GM12875 (cell line): ENCODE measurements at regions not wholly inside any gene's neighbourhood (a gene's known extent, or its start where the extent isn't known, plus 50 kb on each side); places are given as distances from the start of the nearest gene placed in this dataset.
"Not testable (repeated sequence)": the region's sequence is repeated elsewhere in the genome, so short reads cannot be mapped to it uniquely, and the experiment has no call there.

Experiments used
- H3K4me3 ChIP-seq: one replicate; pipeline ENCODE4 v1.5.1; 2011; ENCODE audit warnings: low read depth, low read length, control low read depth
- TF ChIP-seq, protein P1 (sequence below): IDR thresholded peaks from 2 replicates; pipeline ENCODE4 v1.5.1; 2011; ENCODE audit warnings: low read depth, mild to moderate bottlenecking, control low read depth, inconsistent platforms, low read length, moderate library complexity, borderline replicate concordance; ENCODE audit not compliant: insufficient read depth

DNA sequence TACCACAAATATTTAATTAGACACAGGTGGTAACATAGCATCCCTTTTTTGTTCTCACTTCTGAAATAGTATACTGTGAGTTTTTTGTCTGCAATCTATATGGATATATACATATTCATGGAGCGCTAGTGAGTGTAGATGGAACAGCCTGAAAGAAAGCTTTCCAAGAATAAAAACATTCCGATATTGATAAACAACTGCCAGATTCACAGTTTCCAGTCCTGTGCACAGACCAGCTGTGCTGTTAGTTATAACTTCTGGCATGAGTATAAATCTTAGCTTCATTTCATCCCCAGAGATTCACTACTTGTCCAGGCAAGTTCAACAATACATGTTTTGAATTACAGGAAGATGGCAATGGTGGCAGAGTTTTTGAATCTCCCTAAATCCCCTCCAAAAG lies 467.1 kb upstream of the STEAP1 start:
- TF ChIP-seq, protein P1, sequence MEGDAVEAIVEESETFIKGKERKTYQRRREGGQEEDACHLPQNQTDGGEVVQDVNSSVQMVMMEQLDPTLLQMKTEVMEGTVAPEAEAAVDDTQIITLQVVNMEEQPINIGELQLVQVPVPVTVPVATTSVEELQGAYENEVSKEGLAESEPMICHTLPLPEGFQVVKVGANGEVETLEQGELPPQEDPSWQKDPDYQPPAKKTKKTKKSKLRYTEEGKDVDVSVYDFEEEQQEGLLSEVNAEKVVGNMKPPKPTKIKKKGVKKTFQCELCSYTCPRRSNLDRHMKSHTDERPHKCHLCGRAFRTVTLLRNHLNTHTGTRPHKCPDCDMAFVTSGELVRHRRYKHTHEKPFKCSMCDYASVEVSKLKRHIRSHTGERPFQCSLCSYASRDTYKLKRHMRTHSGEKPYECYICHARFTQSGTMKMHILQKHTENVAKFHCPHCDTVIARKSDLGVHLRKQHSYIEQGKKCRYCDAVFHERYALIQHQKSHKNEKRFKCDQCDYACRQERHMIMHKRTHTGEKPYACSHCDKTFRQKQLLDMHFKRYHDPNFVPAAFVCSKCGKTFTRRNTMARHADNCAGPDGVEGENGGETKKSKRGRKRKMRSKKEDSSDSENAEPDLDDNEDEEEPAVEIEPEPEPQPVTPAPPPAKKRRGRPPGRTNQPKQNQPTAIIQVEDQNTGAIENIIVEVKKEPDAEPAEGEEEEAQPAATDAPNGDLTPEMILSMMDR, result no peak
- no peak overlapping the region for H3K4me3 ChIP-seq

DNA sequence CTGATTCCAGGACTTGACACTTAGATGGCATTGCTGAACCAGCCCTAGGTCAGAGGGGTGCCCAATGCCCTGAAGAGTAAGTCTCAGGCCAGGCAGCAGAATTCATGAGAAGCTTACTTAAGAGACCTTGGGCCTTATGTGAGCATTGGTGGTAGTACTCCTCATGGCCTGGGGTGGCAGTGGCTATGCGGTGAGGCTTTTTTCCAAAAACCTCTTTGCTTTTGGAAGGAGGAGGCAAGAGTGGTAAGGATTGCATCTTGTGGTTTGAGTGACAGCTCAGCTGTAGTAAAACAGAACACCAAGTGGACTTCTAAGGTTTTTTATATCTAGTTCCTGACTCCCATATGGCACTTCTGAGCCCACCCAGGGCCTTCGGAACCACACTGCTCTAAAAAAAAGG lies 459.0 kb upstream of the STEAP1 start:
- TF ChIP-seq, protein P1, result no peak
- no peak overlapping the region for H3K4me3 ChIP-seq

GRCh38 chr7:89714131-89714530 lies 440.1 kb upstream of the STEAP1 start:
- H3K4me3 ChIP-seq, result no peak overlapping the region
- TF ChIP-seq, protein P1, result no peak

DNA sequence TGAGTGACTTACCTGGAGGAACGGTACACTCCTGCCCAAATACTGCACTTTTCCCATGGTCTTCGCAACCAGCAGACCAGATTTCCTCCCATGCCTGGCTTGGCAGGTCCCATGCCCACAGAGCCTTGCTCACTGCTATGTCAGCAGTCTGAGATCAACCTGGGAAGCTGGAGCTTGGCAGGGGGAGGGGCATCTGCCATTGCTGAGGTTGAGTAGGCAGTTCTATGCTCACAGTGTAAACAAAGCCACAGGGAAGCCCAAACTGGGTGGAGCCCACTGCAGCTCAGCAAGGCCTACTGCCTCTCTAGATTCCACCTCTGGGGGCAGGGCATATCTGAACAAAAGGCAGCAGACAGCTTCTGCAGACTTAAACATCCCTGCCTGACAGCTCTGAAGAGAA lies 435.3 kb upstream of the STEAP1 start:
- H3K4me3 ChIP-seq, result not testable (repeated sequence)

GRCh38 chr7:89728481-89728880 lies 425.8 kb upstream of the STEAP1 start:
- H3K4me3 ChIP-seq, result no peak overlapping the region
- TF ChIP-seq, protein P1, result no peak

- no peak overlapping the region for H3K4me3 ChIP-seq
These were observed 422.4 kb upstream of the STEAP1 start for GRCh38 chr7:89731751-89732445.

DNA sequence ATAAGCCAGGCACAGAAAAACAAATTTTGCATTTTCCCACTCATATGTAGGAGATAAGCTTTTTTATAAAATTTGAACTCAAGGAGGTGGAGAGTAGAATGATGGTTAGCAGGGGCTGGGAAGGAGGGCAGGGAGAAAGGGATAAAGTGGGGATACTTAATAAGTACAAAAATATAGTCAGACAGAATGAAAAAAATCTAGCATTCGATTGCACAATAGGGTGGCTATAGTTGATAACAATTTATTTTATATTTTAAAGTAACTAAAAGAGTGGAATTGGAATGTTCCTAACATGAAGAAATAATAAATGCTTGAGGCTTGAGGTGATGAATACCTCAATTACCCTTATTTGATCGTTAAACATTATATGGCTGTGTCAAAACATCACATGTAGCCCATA lies 415.7 kb upstream of the STEAP1 start:
- TF ChIP-seq, protein P1, result no peak
- no peak overlapping the region for H3K4me3 ChIP-seq

More at GRCh38 chr7:89731751-89732445, 422.4 kb upstream of the STEAP1 start:
- TF ChIP-seq, protein P1, result no peak

GRCh38 chr7:89757910-89758309 lies 396.4 kb upstream of the STEAP1 start:
- TF ChIP-seq, protein P1, result no peak

More at GRCh38 chr7:89757910-89758309, 396.4 kb upstream of the STEAP1 start:
- H3K4me3 ChIP-seq, result no peak overlapping the region
